Thyroid gland (tissue), 4 donors: ENCODE measurements at regions not wholly inside any gene's neighbourhood (a gene's known extent, or its start where the extent isn't known, plus 50 kb on each side); places are given as distances from the start of the nearest gene placed in this dataset.
A peak's percentile ranks its signal among the peaks of the same experiment; 100 is the strongest.

Experiments used
- CTCF ChIP-seq, 6 experiments: fragments of 200-600 bp in 3 of 6; fragments of 450-650 bp in 3 of 6; sonication (generic) in 3 of 6; IDR thresholded peaks; one replicate each; pipeline ENCODE4 v1.5.1; 2016 to 2019; ENCODE audit warnings: antibody characterized with exemption in 6 of 6, mild to moderate bottlenecking in 2 of 6, inconsistent platforms in 1 of 6, moderate library complexity in 1 of 6
- POLR2A ChIP-seq, 2 donors: fragments of 450-650 bp; IDR thresholded peaks; one replicate each; pipeline ENCODE4 v1.6.1; 2017; ENCODE audit warnings: antibody characterized with exemption in 2 of 2, mild to moderate bottlenecking in 2 of 2, moderate library complexity in 1 of 2

- peak in 1 of 6 experiments; percentile 11 for TF ChIP-seq CTCF (IDR thresholded peaks at IDR 0.05)
- no peak for TF ChIP-seq POLR2A (IDR thresholded peaks at IDR 0.05)
Observed at GRCh38 chr13:87280139-87280538, 391.0 kb upstream of the SLITRK5 start.
